HEK293 (cell line): ENCODE measurements at regions not wholly inside any gene's neighbourhood (a gene's known extent, or its start where the extent isn't known, plus 50 kb on each side); places are given as distances from the start of the nearest gene placed in this dataset.
A peak's percentile ranks its signal among the peaks of the same experiment; 100 is the strongest.

ENCODE experiments used
- GLIS2 ChIP-seq: fragments of 450-650 bp; formaldehyde crosslinking; IDR thresholded peaks from 2 replicates; pipeline ENCODE4 v1.5.1; 2016; ENCODE audit warnings: missing biosample characterization, missing genetic modification characterization
- HOXD13 ChIP-seq: sonication (generic); formaldehyde crosslinking; IDR thresholded peaks from 2 replicates; pipeline ENCODE4 v1.8.0; 2022; ENCODE audit warnings: missing genetic modification reagents, borderline replicate concordance
- KLF16 ChIP-seq: fragments of 450-650 bp; formaldehyde crosslinking; IDR thresholded peaks from 2 replicates; pipeline ENCODE4 v1.5.1; 2017; ENCODE audit warnings: missing biosample characterization, missing genetic modification characterization
- KLF9 ChIP-seq: fragments of 450-650 bp; formaldehyde crosslinking; IDR thresholded peaks from 2 replicates; pipeline ENCODE4 v1.5.1; 2016; ENCODE audit warnings: missing biosample characterization, missing genetic modification characterization, low read depth
- OVOL3 ChIP-seq: fragments of 450-650 bp; formaldehyde crosslinking; IDR thresholded peaks from 2 replicates; pipeline ENCODE4 v1.5.1; 2016; ENCODE audit warnings: missing biosample characterization, missing genetic modification characterization
- SP2 ChIP-seq: fragments of 450-650 bp; formaldehyde crosslinking; IDR thresholded peaks from 2 replicates; pipeline ENCODE4 v1.5.1; 2016; ENCODE audit warnings: missing biosample characterization, missing genetic modification characterization
- SP3 ChIP-seq: fragments of 450-650 bp; formaldehyde crosslinking; IDR thresholded peaks from 2 replicates; pipeline ENCODE4 v1.5.1; 2016; ENCODE audit warnings: missing biosample characterization, missing genetic modification characterization
- WT1 ChIP-seq: fragments of 450-650 bp; formaldehyde crosslinking; IDR thresholded peaks from 2 replicates; pipeline ENCODE4 v1.5.1; 2016; ENCODE audit warnings: missing biosample characterization, missing genetic modification characterization
- YY1 ChIP-seq: fragments of 450-650 bp; formaldehyde crosslinking; IDR thresholded peaks from 2 replicates; pipeline ENCODE4 v1.5.1; 2018; ENCODE audit warnings: missing biosample characterization, missing genetic modification characterization
- ZBTB8A ChIP-seq: fragments of 450-650 bp; formaldehyde crosslinking; IDR thresholded peaks from 2 replicates; pipeline ENCODE4 v1.5.1; 2016; ENCODE audit warnings: missing biosample characterization, missing genetic modification characterization
- ZNF121 ChIP-seq: fragments of 450-650 bp; formaldehyde crosslinking; IDR thresholded peaks from 2 replicates; pipeline ENCODE4 v1.5.1; 2016; ENCODE audit warnings: missing biosample characterization, missing genetic modification characterization
- ZNF132 ChIP-seq: fragments of 450-650 bp; formaldehyde crosslinking; IDR thresholded peaks from 2 replicates; pipeline ENCODE4 v1.5.1; 2017; ENCODE audit warnings: missing biosample characterization, missing genetic modification characterization, borderline replicate concordance
- ZNF175 ChIP-seq: fragments of 450-650 bp; formaldehyde crosslinking; IDR thresholded peaks from 2 replicates; pipeline ENCODE4 v1.5.1; 2016; ENCODE audit warnings: missing biosample characterization, missing genetic modification characterization
- ZNF184 ChIP-seq: fragments of 450-650 bp; IDR thresholded peaks from 2 replicates; pipeline ENCODE4 v1.5.1; 2018; ENCODE audit warnings: missing biosample characterization, mild to moderate bottlenecking, missing genetic modification characterization
- ZNF202 ChIP-seq: fragments of 450-650 bp; formaldehyde crosslinking; IDR thresholded peaks from 2 replicates; pipeline ENCODE4 v1.5.1; 2016; ENCODE audit warnings: missing biosample characterization, missing genetic modification characterization, borderline replicate concordance
- ZNF24 ChIP-seq: fragments of 450-650 bp; formaldehyde crosslinking; IDR thresholded peaks from 2 replicates; pipeline ENCODE4 v1.5.1; 2016; ENCODE audit warnings: missing biosample characterization, missing genetic modification characterization
- ZNF292 ChIP-seq: fragments of 450-650 bp; formaldehyde crosslinking; IDR thresholded peaks from 2 replicates; pipeline ENCODE4 v1.5.1; 2016; ENCODE audit warnings: low read depth, missing biosample characterization, missing genetic modification characterization, borderline replicate concordance
- ZNF302 ChIP-seq: fragments of 450-650 bp; formaldehyde crosslinking; IDR thresholded peaks from 2 replicates; pipeline ENCODE4 v1.5.1; 2016; ENCODE audit warnings: missing biosample characterization, missing genetic modification characterization, low read depth
- ZNF341 ChIP-seq: fragments of 450-650 bp; formaldehyde crosslinking; IDR thresholded peaks from 2 replicates; pipeline ENCODE4; 2016; ENCODE audit warnings: low read depth, missing biosample characterization, missing genetic modification characterization
- ZNF37A ChIP-seq: fragments of 450-650 bp; IDR thresholded peaks from 2 replicates; pipeline ENCODE4 v1.5.1; 2018; ENCODE audit warnings: missing biosample characterization, missing genetic modification characterization
- ZNF433 ChIP-seq: fragments of 450-650 bp; formaldehyde crosslinking; IDR thresholded peaks from 2 replicates; pipeline ENCODE4 v1.5.1; 2016; ENCODE audit warnings: missing biosample characterization, missing genetic modification characterization, low read depth
- ZNF473 ChIP-seq: fragments of 450-650 bp; formaldehyde crosslinking; IDR thresholded peaks from 2 replicates; pipeline ENCODE4 v1.5.1; 2017; ENCODE audit warnings: missing biosample characterization, missing genetic modification characterization
- ZNF48 ChIP-seq: fragments of 450-650 bp; formaldehyde crosslinking; IDR thresholded peaks from 2 replicates; pipeline ENCODE4 v1.5.1; 2016; ENCODE audit warnings: missing biosample characterization, missing genetic modification characterization
- ZNF548 ChIP-seq: fragments of 450-650 bp; formaldehyde crosslinking; IDR thresholded peaks from 2 replicates; pipeline ENCODE4 v1.5.1; 2016; ENCODE audit warnings: missing biosample characterization, missing genetic modification characterization
- ZNF585B ChIP-seq: fragments of 450-650 bp; formaldehyde crosslinking; IDR thresholded peaks from 2 replicates; pipeline ENCODE4 v1.5.1; 2016; ENCODE audit warnings: missing biosample characterization, missing genetic modification characterization
- ZNF677 ChIP-seq: fragments of 450-650 bp; IDR thresholded peaks from 2 replicates; pipeline ENCODE4 v1.5.0; 2018; ENCODE audit warnings: missing biosample characterization, mild to moderate bottlenecking, missing genetic modification characterization, moderate library complexity
- TF ChIP-seq, protein P1 (sequence below): fragments of 450-650 bp; formaldehyde crosslinking; IDR thresholded peaks from 2 replicates; pipeline ENCODE4 v1.5.1; 2017; ENCODE audit warnings: missing biosample characterization, mild to moderate bottlenecking, missing genetic modification characterization, moderate library complexity
- TF ChIP-seq, protein P2 (sequence below): fragments of 450-650 bp; formaldehyde crosslinking; IDR thresholded peaks from 2 replicates; pipeline ENCODE4 v1.5.1; 2016; ENCODE audit warnings: missing biosample characterization, missing genetic modification characterization
- TF ChIP-seq, protein P3 (sequence below): fragments of 450-650 bp; IDR thresholded peaks from 2 replicates; pipeline ENCODE4 v1.5.1; 2018; ENCODE audit warnings: missing biosample characterization, missing genetic modification characterization
- TF ChIP-seq, protein P4 (sequence below): IDR thresholded peaks from 2 replicates; pipeline ENCODE4 v1.6.1; 2011; ENCODE audit warnings: mild to moderate bottlenecking, low read depth, low read length, borderline replicate concordance
- TF ChIP-seq, protein P5 (sequence below): fragments of 450-650 bp; formaldehyde crosslinking; conservative IDR thresholded peaks from 2 replicates; pipeline ENCODE4 v1.5.1; 2016; ENCODE audit warnings: low read depth, missing biosample characterization, missing genetic modification characterization

DNA sequence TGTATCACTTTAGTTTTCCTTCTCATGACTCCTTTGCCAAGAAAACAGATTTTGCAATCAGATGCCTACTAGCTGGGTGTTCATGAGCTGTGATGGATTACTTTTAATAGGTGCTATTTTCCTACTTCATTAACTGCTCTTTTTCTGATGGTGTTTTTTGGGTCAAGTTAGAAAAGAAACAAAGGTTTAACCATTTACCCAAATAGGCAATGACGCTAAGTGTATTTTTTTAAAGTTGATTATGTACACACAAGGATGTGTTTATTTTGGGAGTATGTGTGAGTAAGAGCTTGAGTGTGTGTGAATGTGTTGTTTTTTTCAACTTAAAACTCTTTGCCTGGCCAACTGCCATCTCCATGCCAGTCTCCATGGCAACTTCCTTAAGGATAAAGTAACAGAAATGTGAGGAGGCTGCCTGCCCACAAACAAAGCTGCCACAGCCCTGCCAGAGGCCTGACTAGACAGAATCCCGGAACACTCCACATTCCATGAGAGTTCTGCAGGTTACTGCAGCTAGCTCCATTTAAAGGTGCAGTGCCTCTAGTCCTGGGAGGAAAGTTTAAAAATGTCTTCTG, 215.6 kb upstream of the RBMS3 start (continued):
- TF ChIP-seq, protein P1, sequence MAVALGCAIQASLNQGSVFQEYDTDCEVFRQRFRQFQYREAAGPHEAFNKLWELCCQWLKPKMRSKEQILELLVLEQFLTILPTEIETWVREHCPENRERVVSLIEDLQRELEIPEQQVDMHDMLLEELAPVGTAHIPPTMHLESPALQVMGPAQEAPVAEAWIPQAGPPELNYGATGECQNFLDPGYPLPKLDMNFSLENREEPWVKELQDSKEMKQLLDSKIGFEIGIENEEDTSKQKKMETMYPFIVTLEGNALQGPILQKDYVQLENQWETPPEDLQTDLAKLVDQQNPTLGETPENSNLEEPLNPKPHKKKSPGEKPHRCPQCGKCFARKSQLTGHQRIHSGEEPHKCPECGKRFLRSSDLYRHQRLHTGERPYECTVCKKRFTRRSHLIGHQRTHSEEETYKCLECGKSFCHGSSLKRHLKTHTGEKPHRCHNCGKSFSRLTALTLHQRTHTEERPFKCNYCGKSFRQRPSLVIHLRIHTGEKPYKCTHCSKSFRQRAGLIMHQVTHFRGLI (tag by site-specific recombination) = 0 out of 2 replicates have a peak, but pooled peaks have one; percentile 10
- TF ChIP-seq ZNF24 (tag by site-specific recombination) (0 out of 2 replicates have a peak, but pooled peaks have one; percentile 31), KLF9 (tag by site-specific recombination) (no peak), ZNF677 (tag by site-specific recombination) (no peak), SP2 (no peak), SP3 (tag by site-specific recombination) (no peak), ZNF121 (no peak), ZNF48 (tag by site-specific recombination) (no peak), OVOL3 (tag by site-specific recombination) (no peak), ZNF585B (no peak), KLF16 (tag by site-specific recombination) (no peak), ZNF202 (tag by site-specific recombination) (no peak), ZNF473 (tag by site-specific recombination) (no peak), GLIS2 (no peak), ZNF341 (no peak), ZNF175 (tag by site-specific recombination) (no peak), ZNF292 (tag by site-specific recombination) (no peak), ZBTB8A (tag by site-specific recombination) (no peak), ZNF433 (tag by site-specific recombination) (no peak), ZNF302 (no peak), HOXD13 (CRISPR knock-in tag) (no peak), ZNF37A (tag by site-specific recombination) (no peak), ZNF548 (tag by site-specific recombination) (no peak), ZNF132 (no peak), WT1 (tag by site-specific recombination) (peak; percentile 97), ZNF184 (tag by site-specific recombination) (0 out of 2 replicates have a peak, but pooled peaks have one; percentile 5), YY1 (no peak)
- TF ChIP-seq, protein P2, sequence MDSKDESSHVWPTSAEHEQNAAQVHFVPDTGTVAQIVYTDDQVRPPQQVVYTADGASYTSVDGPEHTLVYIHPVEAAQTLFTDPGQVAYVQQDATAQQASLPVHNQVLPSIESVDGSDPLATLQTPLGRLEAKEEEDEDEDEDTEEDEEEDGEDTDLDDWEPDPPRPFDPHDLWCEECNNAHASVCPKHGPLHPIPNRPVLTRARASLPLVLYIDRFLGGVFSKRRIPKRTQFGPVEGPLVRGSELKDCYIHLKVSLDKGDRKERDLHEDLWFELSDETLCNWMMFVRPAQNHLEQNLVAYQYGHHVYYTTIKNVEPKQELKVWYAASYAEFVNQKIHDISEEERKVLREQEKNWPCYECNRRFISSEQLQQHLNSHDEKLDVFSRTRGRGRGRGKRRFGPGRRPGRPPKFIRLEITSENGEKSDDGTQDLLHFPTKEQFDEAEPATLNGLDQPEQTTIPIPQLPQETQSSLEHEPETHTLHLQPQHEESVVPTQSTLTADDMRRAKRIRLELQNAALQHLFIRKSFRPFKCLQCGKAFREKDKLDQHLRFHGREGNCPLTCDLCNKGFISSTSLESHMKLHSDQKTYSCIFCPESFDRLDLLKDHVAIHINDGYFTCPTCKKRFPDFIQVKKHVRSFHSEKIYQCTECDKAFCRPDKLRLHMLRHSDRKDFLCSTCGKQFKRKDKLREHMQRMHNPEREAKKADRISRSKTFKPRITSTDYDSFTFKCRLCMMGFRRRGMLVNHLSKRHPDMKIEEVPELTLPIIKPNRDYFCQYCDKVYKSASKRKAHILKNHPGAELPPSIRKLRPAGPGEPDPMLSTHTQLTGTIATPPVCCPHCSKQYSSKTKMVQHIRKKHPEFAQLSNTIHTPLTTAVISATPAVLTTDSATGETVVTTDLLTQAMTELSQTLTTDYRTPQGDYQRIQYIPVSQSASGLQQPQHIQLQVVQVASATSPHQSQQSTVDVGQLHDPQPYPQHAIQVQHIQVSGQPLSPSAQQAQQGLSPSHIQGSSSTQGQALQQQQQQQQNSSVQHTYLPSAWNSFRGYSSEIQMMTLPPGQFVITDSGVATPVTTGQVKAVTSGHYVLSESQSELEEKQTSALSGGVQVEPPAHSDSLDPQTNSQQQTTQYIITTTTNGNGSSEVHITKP (tag by site-specific recombination) = no peak
- TF ChIP-seq, protein P3, sequence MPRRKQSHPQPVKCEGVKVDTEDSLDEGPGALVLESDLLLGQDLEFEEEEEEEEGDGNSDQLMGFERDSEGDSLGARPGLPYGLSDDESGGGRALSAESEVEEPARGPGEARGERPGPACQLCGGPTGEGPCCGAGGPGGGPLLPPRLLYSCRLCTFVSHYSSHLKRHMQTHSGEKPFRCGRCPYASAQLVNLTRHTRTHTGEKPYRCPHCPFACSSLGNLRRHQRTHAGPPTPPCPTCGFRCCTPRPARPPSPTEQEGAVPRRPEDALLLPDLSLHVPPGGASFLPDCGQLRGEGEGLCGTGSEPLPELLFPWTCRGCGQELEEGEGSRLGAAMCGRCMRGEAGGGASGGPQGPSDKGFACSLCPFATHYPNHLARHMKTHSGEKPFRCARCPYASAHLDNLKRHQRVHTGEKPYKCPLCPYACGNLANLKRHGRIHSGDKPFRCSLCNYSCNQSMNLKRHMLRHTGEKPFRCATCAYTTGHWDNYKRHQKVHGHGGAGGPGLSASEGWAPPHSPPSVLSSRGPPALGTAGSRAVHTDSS (tag by site-specific recombination) = peak; percentile 70
- TF ChIP-seq, protein P4, sequence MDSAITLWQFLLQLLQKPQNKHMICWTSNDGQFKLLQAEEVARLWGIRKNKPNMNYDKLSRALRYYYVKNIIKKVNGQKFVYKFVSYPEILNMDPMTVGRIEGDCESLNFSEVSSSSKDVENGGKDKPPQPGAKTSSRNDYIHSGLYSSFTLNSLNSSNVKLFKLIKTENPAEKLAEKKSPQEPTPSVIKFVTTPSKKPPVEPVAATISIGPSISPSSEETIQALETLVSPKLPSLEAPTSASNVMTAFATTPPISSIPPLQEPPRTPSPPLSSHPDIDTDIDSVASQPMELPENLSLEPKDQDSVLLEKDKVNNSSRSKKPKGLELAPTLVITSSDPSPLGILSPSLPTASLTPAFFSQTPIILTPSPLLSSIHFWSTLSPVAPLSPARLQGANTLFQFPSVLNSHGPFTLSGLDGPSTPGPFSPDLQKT = no peak
- TF ChIP-seq, protein P5, sequence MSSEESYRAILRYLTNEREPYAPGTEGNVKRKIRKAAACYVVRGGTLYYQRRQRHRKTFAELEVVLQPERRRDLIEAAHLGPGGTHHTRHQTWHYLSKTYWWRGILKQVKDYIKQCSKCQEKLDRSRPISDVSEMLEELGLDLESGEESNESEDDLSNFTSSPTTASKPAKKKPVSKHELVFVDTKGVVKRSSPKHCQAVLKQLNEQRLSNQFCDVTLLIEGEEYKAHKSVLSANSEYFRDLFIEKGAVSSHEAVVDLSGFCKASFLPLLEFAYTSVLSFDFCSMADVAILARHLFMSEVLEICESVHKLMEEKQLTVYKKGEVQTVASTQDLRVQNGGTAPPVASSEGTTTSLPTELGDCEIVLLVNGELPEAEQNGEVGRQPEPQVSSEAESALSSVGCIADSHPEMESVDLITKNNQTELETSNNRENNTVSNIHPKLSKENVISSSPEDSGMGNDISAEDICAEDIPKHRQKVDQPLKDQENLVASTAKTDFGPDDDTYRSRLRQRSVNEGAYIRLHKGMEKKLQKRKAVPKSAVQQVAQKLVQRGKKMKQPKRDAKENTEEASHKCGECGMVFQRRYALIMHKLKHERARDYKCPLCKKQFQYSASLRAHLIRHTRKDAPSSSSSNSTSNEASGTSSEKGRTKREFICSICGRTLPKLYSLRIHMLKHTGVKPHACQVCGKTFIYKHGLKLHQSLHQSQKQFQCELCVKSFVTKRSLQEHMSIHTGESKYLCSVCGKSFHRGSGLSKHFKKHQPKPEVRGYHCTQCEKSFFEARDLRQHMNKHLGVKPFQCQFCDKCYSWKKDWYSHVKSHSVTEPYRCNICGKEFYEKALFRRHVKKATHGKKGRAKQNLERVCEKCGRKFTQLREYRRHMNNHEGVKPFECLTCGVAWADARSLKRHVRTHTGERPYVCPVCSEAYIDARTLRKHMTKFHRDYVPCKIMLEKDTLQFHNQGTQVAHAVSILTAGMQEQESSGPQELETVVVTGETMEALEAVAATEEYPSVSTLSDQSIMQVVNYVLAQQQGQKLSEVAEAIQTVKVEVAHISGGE (tag by site-specific recombination) = no peak
